ENCODE measurements at regions not wholly inside any gene's neighbourhood (a gene's known extent, or its start where the extent isn't known, plus 50 kb on each side); places are given as distances from the start of the nearest gene placed in this dataset.

DNA sequence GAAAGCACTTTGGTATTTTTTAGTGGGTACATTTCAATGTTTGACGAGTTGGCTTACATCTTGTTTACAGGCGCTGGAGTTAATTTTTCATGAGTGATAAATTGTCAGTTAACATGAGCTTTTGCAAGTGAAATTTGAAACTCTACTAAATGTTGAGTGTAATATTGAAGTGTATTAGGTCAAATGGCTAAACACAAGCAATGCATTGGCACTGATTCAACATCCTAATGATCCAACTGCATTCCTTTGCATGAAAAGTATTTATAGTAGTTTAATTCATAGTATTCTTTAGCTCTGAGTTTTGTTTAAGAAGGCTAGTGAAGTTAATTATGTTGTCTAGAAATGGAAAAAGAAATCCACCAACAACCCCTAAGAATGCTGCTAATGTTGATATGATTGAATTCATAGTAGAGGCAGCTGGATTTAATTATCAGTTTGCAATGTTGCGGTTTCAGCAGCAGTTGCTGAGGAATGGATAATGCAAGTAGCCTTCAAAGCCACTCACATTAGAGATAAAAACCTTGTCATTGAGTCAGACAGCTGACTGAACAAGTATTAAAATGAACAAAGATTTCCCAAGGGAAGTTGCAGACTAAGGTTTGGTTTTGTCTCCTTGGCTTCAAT, 245.6 kb upstream of the GOLIM4 start:
- peak; percentile 41 for ATAC-seq (ENCODE audit: poor library complexity)
- intact Hi-C loops (cut with DNase I): no loop called here
- DNase-seq: no peak

DNA sequence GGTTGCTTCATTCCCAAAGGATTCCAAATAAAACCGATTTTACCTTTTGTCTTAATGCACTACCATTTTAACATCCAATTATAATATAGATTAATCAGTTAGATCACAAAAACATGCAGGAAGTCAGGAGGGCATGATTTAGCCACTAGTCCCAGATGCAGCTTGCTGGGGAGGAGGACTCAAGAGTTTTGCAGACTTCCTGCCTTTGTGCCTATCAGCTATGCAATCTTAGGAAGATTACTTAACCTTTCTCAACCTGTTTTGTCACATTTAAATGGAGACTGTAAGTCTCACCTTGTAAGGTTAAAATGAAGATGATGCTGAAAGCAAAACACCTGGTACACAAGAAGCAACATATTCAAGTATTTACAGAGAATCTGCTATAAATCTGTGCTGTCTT, 242.4 kb upstream of the GOLIM4 start:
- DNase-seq: no peak
- intact Hi-C loops (cut with DNase I): no loop called here
- ATAC-seq (ENCODE audit: poor library complexity): no peak

DNA sequence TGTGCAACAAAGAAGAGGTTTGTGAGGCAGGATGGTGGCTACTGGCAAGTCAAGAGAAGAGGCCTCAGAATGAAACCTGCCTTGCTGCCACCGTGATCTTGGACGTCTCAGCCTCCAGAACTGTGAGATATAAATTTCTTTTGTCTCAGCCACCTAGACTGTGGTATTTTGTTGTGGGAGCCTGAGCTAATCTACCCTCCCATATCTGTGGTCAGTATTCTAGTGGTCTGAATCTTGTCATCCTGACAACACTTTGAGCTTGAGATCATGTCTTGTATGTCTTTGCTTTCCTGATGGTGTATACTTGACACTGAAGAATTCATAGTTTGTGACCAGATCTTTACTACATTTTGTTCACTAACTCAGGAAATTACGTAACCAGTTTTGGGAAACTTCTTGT, 240.6 kb upstream of the GOLIM4 start:
- no peak for ATAC-seq (ENCODE audit: poor library complexity)
- intact Hi-C loops (cut with DNase I): no loop called here

DNA sequence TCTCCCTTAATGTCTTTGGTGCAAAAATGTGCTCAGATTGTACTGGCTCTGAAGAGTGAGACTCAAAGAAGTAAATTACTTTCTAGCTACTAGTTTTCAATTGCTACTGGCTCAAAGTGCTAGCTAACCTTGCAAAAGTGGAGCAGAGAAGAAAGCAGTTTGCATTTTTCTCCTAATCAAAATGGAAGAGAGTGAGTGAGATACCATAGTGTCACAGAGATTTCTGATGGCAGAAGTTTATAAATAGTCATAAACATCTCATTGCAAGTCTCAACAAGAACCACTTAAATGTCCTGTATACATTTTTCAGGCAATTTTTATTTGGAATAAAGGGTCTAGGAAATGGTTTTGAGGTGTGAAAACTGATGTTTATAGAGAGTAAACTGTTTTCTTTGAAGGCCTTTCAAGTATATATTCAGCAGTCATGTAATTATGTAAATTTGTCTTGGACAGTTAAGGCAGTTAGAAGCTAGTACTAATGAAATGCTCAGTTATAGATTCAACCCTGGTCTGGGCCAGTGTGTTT, 237.7 kb upstream of the GOLIM4 start:
- DNase-seq: no peak
- intact Hi-C loops (cut with DNase I): no loop called here
- no peak for ATAC-seq (ENCODE audit: poor library complexity)

More for the DNA sequence above, 240.6 kb upstream of the GOLIM4 start:
- no peak for DNase-seq

DNA sequence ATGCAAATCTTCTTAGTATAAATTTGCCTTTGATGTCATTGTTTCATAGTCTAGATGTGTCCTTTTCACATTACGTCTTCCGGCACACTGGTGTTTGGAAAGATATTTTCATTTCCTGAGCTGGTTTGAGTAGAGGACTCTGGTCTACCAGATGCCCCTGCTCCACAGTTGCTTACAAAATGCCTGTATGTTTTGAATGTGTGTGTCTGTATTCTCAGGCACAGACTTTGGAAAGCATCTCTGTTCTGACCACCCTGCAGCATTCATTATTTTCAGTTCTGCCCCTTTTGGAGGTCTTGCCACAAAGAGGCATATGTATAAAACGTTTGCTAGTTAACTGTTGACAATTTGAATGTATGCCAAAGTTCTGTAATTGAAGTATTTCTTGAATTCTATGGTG, 236.0 kb upstream of the GOLIM4 start:
- intact Hi-C loops (cut with DNase I): no loop called here
- DNase-seq: no peak
- ATAC-seq (ENCODE audit: poor library complexity): no peak

DNA sequence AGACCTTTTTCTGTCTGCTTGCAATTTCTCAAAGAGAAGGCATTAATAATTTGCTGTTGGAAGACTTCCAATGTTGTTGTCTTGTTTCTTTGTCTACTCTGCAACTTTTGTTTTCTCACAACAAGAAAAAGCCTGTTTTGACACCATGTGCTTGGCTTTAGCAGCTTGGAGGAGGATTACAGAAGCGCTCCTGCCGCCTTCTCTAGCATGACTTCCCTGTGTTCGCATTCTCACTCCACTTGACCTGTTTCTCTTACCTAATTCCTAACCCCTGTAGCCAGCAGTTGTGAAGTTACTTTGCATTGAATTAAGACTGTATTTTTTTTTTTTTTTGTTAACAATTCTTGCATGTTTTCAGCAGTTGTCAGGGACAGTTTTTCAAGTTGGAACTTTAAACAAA, 235.3 kb upstream of the GOLIM4 start:
- intact Hi-C loops (cut with DNase I): no loop called here
- DNase-seq: no peak
- ATAC-seq (ENCODE audit: poor library complexity): no peak

DNA sequence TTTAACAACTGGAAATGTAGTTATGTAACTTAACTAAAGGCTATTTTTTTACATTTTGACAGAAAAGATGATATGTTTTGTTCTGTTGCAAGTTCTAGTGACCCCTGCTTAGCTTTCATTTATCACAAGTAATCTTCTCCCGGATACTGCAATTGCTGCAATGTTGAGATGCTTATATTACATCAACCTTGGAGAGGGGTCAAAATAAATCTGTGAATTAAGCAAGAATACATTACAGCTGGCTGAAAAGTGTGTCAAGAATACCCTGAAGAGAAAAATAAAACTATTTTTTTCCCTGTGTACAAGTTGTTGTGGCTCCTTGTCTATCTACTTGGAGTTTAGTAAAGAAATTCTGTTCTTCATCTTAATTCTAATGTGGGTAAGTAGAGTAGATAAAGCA, 232.1 kb upstream of the GOLIM4 start:
- DNase-seq (no peak), ATAC-seq (ENCODE audit: poor library complexity) (no peak)
- intact Hi-C loops (cut with DNase I): no loop called here

DNA sequence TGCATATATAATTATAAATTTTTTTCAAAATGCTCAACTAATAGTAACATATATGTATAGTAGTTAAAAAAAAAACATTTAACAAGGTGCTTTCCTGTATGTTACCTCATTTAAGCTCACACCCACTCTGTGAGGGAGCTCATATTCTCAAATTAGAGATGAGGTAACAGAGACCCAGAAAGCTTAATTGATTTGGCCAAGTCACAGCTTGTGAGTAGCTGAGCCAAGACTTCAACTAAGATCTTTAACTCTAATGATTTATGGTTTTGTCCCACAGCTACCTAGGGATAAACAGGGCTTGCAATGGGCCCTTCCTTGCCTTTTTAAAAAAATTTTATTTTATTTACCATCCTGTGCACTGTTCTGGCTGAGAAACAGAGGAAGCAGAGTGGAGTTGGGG, 230.0 kb upstream of the GOLIM4 start:
- ATAC-seq (ENCODE audit: poor library complexity) (no peak), DNase-seq (no peak)
- intact Hi-C loops (cut with DNase I): no loop called here

DNA sequence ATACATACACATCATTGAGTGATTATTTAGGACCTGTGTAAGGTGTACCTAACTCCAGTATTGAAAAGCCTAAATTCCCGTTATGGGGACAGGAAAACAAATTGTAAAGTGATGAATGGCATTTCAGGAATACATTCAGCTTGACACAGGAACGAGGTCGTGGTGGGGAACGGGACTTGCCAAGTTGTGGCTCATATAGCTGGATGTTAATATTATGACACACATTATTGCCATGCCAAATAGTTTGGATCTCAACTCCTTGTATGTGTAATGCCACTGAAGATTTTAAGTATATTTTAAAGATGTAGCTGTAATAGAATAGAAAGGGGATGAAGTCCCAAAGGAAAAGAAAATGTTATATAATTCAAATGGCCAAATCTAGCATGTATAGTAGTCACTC, 227.2 kb upstream of the GOLIM4 start:
- DNase-seq: no peak
- ATAC-seq (ENCODE audit: poor library complexity): no peak
- intact Hi-C loops (cut with DNase I): no loop called here

DNA sequence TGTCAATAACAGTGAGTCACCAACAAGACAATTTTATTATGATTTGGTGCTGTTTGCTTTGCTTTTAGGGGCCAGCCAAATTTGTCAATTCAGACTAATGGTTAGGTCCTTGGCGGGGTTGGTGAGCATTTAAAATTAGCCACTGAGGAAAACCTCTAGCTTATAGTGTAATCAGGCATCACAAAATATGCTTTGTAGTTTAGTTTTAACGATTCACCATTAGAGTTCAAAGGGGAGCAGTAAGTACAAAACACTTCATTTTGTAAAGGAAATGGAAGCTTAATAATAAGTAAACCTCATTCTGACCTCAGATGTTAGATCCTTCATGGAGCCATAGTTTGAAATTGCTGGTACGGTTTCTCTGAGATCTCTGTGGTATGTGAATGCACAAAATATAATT, 218.4 kb upstream of the GOLIM4 start:
- no peak for DNase-seq
- no peak for ATAC-seq (ENCODE audit: poor library complexity)
- intact Hi-C loops (cut with DNase I): no loop called here

DNA sequence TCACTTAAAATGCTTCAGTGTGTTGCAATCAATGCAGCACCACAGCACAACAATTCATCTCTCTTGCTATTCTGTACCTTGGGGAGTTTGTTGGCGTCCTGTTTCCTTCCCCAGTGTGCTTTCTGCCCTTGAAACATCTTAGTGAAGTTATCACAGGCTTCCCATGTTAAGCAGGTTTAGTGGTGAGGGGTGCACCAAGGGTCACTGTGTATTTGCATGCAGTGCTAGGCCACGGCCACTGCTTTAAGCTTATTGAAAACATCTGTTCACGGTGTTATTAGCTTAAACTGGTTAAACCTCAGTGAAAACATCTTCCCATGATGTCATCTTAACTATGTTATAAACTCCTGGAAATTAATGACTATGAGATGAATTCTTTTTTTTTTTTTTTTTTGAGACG, 217.3 kb upstream of the GOLIM4 start:
- DNase-seq: no peak
- intact Hi-C loops (cut with DNase I): no loop called here
- ATAC-seq (ENCODE audit: poor library complexity): no peak

DNA sequence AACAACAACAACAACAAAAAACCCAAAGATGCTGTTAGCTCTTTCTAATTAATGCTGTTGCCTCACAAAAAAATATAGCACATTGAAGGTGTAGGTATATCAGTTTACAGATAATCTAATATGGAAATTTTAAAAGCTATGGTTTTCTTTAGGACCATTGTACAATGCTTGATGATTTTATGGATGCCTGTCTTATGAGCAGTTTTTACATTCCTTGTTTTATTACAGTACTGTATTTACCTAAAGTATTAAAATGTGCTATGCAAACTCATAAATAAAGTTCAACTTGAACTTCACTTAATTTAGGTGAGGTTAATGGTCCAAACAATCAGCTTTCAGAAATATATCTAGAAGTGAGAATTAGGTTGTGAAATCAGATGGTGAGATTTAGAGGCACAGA, 212.2 kb upstream of the GOLIM4 start:
- DNase-seq (no peak), ATAC-seq (ENCODE audit: poor library complexity) (no peak)
- intact Hi-C loops (cut with DNase I): no loop called here

DNA sequence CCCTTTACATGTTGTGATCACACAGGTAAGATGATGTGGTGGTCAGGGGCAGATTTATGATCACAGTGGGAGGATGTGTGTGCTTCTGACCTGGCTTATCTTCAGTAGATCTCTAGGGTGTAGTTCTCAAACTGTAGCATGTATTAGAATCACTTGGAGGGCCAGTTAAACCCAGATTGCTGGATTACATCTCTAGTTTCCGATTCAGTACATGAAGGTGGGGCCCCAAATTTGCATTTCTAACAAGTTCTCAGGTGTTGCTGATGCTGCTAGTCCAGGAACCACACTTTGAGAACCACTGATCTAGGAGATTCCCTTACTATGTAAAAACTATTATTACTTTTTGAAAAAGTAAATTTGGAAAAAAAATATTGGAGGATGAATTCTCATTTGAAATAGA, 199.3 kb upstream of the GOLIM4 start:
- ATAC-seq (ENCODE audit: poor library complexity) (no peak), DNase-seq (no peak)
- intact Hi-C loops (cut with DNase I): no loop called here

DNA sequence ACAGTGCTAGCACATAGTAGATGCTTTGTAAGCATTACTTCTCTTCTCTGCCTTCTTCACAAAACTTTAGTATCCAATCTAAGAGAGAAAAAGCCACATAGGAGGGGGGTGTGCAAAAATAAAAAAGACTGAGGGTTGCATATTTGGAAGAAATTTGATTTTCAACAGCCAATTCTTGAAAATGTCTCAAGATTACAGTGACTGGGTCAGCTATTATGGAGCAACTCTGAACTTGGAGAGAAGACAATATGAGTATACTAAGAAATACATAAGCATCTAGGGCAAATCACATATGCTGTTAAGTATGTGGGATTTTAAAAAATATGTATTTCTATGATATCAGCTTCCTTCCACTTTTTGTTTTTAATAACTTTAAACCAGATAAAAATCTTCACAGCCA, 196.6 kb upstream of the GOLIM4 start:
- ATAC-seq (ENCODE audit: poor library complexity) (no peak), DNase-seq (no peak)
- intact Hi-C loops (cut with DNase I): no loop called here

DNA sequence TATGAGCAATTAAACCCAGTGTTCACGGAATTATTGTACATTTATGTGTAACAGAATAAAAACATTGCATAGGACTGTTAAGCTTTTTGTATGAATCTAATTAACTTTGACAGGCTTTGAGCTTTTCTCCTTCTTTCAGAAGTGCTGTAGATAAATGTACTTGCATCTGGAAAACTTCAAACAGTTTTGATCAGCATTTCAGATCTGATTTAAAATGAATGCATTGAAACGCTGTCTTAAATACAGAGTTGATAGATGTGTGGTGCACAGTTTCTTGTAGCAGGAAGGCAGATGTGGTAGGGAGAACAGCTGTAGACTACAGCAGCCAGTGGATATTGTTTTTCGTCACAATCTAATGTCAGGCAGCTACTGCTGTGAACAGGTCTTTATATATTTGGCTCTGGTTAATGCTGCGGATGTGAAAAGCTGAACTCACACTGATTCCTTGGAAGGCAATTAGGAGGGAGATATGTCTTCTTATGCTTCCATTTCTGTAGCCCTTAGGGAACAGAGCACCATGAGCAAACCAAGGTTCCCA, 193.8 kb upstream of the GOLIM4 start:
- no peak for ATAC-seq (ENCODE audit: poor library complexity)
- intact Hi-C loops (cut with DNase I): no loop called here
- no peak for DNase-seq

DNA sequence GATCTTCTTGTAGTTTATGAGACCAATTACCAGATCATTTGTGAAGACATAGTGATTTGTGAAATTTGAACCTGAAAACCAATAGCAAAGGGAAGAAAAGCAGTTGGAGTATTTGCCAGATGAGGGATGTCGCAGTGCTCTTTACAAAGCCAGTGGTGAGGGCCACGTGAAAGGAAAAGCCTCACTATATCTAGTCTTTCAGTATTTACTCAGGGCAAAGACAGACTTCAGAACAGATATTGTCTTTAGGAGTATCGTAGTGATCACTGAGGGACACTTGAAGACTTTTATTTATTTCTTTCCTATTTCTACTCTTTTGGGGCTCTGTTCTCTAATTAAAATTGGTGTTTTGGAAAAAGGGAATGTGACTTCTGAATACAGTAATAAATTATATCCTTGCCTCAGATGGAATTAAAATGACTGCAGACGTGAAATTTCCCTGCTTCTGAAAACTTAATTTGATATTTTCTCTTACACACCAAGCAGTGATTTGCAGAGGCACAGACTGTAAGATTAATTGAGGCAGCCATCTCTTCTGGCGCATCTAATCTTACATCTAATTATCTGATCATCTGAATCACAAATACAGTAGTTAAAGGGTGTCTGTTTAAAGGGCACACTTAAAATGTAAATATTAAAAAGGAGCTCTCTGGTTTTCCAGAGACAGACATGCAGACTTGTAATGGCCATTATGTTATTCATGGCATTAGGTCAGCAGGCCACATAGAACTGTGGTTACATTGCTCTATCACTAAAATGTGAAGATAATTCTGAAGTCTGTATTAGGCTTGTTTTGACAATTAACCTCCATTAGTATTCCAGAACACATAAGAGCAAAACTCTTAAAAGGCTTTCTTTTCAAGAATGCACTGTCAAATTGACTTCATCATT, 193.0 kb upstream of the GOLIM4 start:
- DNase-seq (no peak), ATAC-seq (ENCODE audit: poor library complexity) (no peak)
- intact Hi-C loops (cut with DNase I): no loop called here

DNA sequence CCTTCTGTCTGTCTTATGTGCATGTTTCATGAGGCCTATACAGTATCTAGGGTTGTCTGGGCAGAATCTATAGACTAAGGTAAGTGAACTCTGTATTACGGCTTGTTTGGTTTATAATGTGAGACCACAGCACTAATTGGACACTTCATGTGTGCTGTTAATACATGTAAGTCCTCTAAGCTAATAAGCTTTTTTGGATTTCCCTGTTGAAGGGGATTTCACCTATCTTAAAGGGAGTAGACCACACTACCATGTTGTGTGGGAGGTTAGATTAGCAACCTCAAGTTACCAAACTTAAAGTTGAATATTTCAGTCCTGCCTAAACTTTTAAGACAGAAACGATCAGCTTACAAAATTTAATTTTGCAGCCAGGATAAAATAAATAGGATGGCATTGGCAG, 189.8 kb upstream of the GOLIM4 start:
- ATAC-seq (ENCODE audit: poor library complexity): no peak
- intact Hi-C loops (cut with DNase I): no loop called here

DNA sequence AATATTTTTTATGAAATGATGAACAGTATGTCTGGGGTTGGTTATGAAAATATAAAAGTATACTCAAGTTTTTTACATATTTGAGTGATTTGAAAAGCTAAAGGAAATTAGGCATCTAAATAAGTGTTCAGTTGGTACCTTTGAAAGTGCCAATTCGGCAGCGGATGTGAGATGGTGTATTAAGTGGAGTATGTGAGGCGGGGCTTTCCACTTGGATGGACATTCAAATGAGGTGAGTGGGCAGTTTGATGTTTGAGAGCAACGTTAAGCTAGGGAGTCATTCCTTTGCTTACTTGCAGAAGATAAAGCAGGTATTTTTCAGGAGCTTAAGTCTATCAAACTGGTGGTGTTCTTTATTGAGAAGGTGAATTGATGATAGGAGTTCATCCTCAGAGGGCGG, 189.0 kb upstream of the GOLIM4 start:
- ATAC-seq (ENCODE audit: poor library complexity): no peak
- DNase-seq: no peak
- intact Hi-C loops (cut with DNase I): no loop called here

More for the DNA sequence above, 189.8 kb upstream of the GOLIM4 start:
- DNase-seq: no peak

DNA sequence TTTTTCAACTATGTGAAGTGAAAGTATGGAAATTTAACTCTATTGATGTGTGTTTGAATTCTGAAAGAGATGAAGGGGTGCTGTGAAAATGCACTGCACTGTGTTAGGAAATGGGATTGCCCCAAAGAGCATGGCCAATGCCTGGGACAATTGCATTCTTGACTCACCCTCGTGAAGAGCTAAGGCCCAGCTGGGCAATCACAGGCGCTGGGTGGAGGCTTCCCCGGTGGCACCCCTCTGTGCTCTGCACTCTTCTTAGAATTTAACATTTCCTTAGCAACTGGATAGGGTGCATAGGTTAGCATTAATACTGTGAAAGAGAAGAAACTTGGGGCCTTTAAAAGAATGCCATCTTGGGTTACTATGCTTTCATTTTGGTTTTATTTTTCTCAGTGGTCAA, 179.9 kb upstream of the GOLIM4 start:
- intact Hi-C loops (cut with DNase I): no loop called here
- DNase-seq (no peak), ATAC-seq (ENCODE audit: poor library complexity) (no peak)

DNA sequence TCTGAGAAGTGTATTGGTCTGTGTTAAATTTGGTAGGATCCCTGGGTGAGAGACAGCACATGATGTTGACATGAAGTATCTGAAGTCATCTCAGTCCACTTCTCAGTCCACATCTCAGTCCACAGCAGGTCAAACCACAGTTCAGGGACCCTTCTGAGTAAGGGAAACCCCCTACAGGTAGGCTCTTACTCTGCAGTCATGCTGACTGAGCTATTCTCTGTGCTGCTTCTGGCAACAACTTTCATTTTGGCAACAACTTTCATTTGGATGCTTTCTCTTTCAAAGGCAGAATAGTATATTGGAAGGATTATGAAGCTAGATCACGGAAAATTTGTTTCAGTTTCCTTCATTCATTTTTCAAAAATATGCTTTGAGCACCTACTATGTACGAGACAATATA, 178.2 kb upstream of the GOLIM4 start:
- no peak for ATAC-seq (ENCODE audit: poor library complexity)
- intact Hi-C loops (cut with DNase I): no loop called here
- no peak for DNase-seq

All from Right ventricle myocardium superior (tissue), 1 donor.